ENCODE measurements at regions not wholly inside any gene's neighbourhood (a gene's known extent, or its start where the extent isn't known, plus 50 kb on each side); places are given as distances from the start of the nearest gene placed in this dataset.

- Histone ChIP-seq H3K27ac (no peak overlapping the region), H3K9me3 (no peaks in the 10 kb centered on the region), H3K4me3 (no peak overlapping the region), H3K36me3 (no peaks in the 10 kb centered on the region), H3K4me1 (peaks cover 0 to 19% (median 0%) of the 10 kb centered on the region in 3 donors), H3K27me3 (no peaks in the 10 kb centered on the region)
- ATAC-seq = no peak
- 86 to 90% methylated on average over 7 to 8 of the region's 9 CpGs for WGBS, 2 donors (ENCODE audit: low coverage in 1 of 2)
- TF ChIP-seq POLR2AphosphoS5 (IDR thresholded peaks at IDR 0.05) (no peak), POLR2A (IDR thresholded peaks at IDR 0.05) (no peak), EP300 (IDR thresholded peaks at IDR 0.05) (no peak), CTCF (IDR thresholded peaks at IDR 0.05) (no peak)
These were observed 264.3 kb downstream of the RHOU start for GRCh38 chr1:228999446-229000170.

- H3K4me1 ChIP-seq = peaks cover 0 to 19% (median 0%) of the 10 kb centered on the region in 3 donors
- ATAC-seq = no peak
- no peak for TF ChIP-seq CTCF (IDR thresholded peaks at IDR 0.05)
- TF ChIP-seq POLR2AphosphoS5 (IDR thresholded peaks at IDR 0.05) = no peak
- no peak for TF ChIP-seq POLR2A (IDR thresholded peaks at IDR 0.05)
- H3K4me3 ChIP-seq = no peak overlapping the region
- no peaks in the 10 kb centered on the region for H3K9me3 ChIP-seq
- WGBS, 2 donors (ENCODE audit: low coverage in 1 of 2) = 93 to 100% methylated on average over 5 to 6 of the region's 8 CpGs
- no peak overlapping the region for H3K27ac ChIP-seq
- no peaks in the 10 kb centered on the region for H3K36me3 ChIP-seq
- H3K27me3 ChIP-seq = no peaks in the 10 kb centered on the region
These were observed 264.9 kb downstream of the RHOU start for GRCh38 chr1:229000187-229000586.

DNA sequence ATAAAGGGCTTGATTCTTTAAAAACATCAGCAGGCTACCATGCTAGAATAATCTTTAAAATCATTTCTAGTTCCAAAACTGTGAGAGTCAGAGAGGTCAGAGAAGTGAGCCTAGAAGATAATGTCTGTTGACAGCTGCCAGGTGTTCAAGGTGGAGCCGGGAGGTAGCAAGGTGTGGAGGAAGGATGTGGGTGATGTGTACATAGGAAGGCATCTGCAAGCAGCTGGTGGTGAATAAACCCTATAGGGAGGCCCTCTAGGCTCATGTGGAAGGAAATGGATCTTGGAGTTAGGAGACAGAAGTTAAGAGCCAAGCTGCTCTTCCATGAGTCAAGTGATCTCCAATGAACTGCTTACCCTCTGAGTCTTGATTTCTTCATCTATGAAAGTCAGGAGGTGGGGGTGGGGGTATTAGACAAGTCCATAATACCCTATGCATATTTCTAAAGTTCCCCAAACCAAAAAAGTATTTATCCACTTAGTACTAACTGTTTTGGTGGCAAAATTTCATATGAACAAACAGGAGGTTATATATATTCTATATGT, 266.3 kb downstream of the RHOU start:
- ATAC-seq = no peak
- Histone ChIP-seq H3K4me1 (peaks cover 0 to 19% (median 0%) of the 10 kb centered on the region in 3 donors), H3K9me3 (no peaks in the 10 kb centered on the region), H3K4me3 (no peak overlapping the region), H3K27me3 (no peaks in the 10 kb centered on the region), H3K36me3 (no peaks in the 10 kb centered on the region), H3K27ac (no peak overlapping the region)
- 40 to 57% methylated on average over 1 of the region's 1 CpG for WGBS, 2 donors (ENCODE audit: low coverage in 1 of 2)
- TF ChIP-seq EP300 (IDR thresholded peaks at IDR 0.05) = no peak
- TF ChIP-seq CTCF (IDR thresholded peaks at IDR 0.05) = no peak

DNA sequence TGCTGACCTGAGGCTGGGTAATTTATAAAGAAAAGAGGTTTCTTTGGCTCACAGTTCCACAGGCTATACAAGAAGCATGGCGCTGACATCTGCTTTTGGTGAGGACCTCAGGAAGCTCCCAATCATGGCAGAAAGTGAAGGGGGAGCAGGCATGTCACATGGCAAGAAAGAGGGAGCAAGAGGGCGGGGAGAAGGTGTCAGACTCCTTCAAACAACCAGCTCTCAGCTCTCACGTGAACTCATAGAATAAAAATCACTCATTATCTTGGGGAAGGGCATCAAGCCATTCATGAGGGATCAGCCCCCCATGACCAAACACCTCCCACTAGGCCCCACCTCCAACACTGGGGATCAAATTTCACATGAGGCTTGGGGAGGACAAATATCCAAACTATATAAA, 266.8 kb downstream of the RHOU start:
- H3K4me3 ChIP-seq = no peak overlapping the region
- H3K27me3 ChIP-seq = no peaks in the 10 kb centered on the region
- H3K9me3 ChIP-seq = no peaks in the 10 kb centered on the region
- WGBS, 2 donors (ENCODE audit: low coverage in 1 of 2) = 92 to 100% methylated on average over 1 to 3 of the region's 3 CpGs
- H3K36me3 ChIP-seq = no peaks in the 10 kb centered on the region
- TF ChIP-seq POLR2A (IDR thresholded peaks at IDR 0.05) (no peak), POLR2AphosphoS5 (IDR thresholded peaks at IDR 0.05) (no peak), CTCF (IDR thresholded peaks at IDR 0.05) (no peak), EP300 (IDR thresholded peaks at IDR 0.05) (no peak)
- H3K27ac ChIP-seq = no peak overlapping the region
- ATAC-seq = no peak
- peaks cover 0 to 19% (median 0%) of the 10 kb centered on the region in 3 donors for H3K4me1 ChIP-seq

- H3K4me3 ChIP-seq = no peak overlapping the region
- no peaks in the 10 kb centered on the region for H3K27me3 ChIP-seq
- ATAC-seq = no peak
- TF ChIP-seq EP300 (IDR thresholded peaks at IDR 0.05) = no peak
- no peak for TF ChIP-seq POLR2AphosphoS5 (IDR thresholded peaks at IDR 0.05)
- TF ChIP-seq CTCF (IDR thresholded peaks at IDR 0.05) = no peak
- no peak for TF ChIP-seq POLR2A (IDR thresholded peaks at IDR 0.05)
- 100% methylated on average over 1 to 3 of the region's 4 CpGs for WGBS, 2 donors (ENCODE audit: low coverage in 1 of 2)
- H3K27ac ChIP-seq = no peak overlapping the region
- H3K9me3 ChIP-seq = no peaks in the 10 kb centered on the region
- H3K4me1 ChIP-seq = peaks cover 0 to 19% (median 0%) of the 10 kb centered on the region in 3 donors
- no peaks in the 10 kb centered on the region for H3K36me3 ChIP-seq
These were observed 267.2 kb downstream of the RHOU start for GRCh38 chr1:229002451-229002960.
